ENCODE measurements at regions not wholly inside any gene's neighbourhood (a gene's known extent, or its start where the extent isn't known, plus 50 kb on each side); places are given as distances from the start of the nearest gene placed in this dataset.

DNA sequence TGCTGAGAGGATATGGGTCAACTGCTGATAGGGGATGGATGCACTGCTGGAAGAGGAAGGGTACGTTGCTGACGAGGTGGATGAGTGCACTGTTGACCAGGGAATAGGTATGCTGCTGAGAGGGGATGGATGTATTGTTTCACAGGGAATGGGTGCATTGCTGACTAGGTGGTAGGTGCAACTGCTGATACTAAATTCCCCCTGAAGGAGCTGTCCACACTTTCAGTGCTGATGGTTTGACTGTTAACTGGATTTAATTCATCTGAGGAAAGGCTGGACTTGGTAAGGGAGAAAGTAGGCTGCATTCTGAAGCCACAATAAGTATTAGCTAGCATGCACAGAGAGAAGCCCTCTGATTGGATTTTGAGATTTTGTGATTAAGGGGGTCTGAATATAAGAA is 1196.8 kb upstream of the PHF14 start:
- Histone ChIP-seq H3K4me3 (replicated peaks in 1 of 3; ENCODE audit: low read depth in 2 of 3, low read length in 3 of 3) (no peak overlapping the region), H3K36me3 (replicated peaks in 1 of 2; ENCODE audit: control insufficient read depth in 1 of 2, insufficient read depth in 2 of 2, low read length in 2 of 2) (no peaks in the 10 kb centered on the region), H3K4me2 (replicated peaks; ENCODE audit: extremely low read depth, low read length, poor library complexity, severe bottlenecking) (no peak overlapping the region), H3K27ac (ENCODE audit: low read depth in 1 of 2, low read length in 2 of 2) (no peak overlapping the region), H2AFZ (ENCODE audit: insufficient read depth, low read depth, low read length, poor library complexity, severe bottlenecking) (no peak overlapping the region), H3K9ac (ENCODE audit: insufficient read depth, low read length, poor library complexity, severe bottlenecking) (no peak overlapping the region), H4K20me1 (ENCODE audit: insufficient read depth, low read length) (no peaks in the 10 kb centered on the region), H3K79me2 (ENCODE audit: insufficient read depth, low read length) (no peaks in the 10 kb centered on the region), H3K27me3 (ENCODE audit: control insufficient read depth in 2 of 2, insufficient read depth in 2 of 2, low read length in 2 of 2) (no peaks in the 10 kb centered on the region), H3K4me1 (ENCODE audit: control insufficient read depth in 1 of 2, insufficient read depth in 2 of 2, low read length in 2 of 2) (no peaks in the 10 kb centered on the region), H3K9me3 (replicated peaks in 1 of 2; ENCODE audit: control insufficient read depth in 1 of 2, insufficient read depth in 1 of 2, low read length in 2 of 2) (peaks cover 21 to 48% of the 10 kb centered on the region in 2 donors)
- no peak overlapping the region for H3K27ac Mint-ChIP-seq
- DNase-seq, result no peak
- no peaks in the 10 kb centered on the region for H3K27me3 Mint-ChIP-seq (ENCODE audit: low read depth in 3 of 3)
- peaks cover 8 to 21% (median 15%) of the 10 kb centered on the region in 7 donors for H3K9me3 Mint-ChIP-seq
- no peaks in the 10 kb centered on the region for H3K4me1 Mint-ChIP-seq
- H3K4me3 Mint-ChIP-seq, result no peak overlapping the region
- no peaks in the 10 kb centered on the region for H3K36me3 Mint-ChIP-seq
- intact Hi-C loops (cut with micrococcal nuclease), result no loop called here
- TF ChIP-seq, protein P1, sequence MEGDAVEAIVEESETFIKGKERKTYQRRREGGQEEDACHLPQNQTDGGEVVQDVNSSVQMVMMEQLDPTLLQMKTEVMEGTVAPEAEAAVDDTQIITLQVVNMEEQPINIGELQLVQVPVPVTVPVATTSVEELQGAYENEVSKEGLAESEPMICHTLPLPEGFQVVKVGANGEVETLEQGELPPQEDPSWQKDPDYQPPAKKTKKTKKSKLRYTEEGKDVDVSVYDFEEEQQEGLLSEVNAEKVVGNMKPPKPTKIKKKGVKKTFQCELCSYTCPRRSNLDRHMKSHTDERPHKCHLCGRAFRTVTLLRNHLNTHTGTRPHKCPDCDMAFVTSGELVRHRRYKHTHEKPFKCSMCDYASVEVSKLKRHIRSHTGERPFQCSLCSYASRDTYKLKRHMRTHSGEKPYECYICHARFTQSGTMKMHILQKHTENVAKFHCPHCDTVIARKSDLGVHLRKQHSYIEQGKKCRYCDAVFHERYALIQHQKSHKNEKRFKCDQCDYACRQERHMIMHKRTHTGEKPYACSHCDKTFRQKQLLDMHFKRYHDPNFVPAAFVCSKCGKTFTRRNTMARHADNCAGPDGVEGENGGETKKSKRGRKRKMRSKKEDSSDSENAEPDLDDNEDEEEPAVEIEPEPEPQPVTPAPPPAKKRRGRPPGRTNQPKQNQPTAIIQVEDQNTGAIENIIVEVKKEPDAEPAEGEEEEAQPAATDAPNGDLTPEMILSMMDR (IDR thresholded peaks at IDR 0.05), result no peak
- 91% methylated on average over 2 of the region's 2 CpGs for WGBS (ENCODE audit: insufficient coverage)

DNA sequence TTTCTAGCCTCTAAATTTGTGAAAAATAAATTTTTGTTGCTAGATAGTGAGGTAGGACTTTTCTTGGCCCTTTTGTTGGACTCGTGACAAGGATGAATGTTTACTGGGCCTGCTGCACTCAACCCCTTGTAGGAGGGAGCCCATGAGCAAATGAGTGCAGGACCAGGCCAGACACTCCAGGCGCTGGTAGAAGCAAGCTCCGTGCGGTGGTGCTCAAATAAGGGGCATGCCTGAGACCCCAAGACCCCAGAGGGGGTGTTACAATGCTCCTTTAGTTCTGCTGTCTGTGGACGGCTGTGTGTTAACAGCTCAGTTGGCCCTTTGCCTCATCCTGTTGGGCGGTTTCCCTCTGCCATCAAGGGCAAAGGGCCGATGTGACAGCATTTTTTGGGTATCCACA is 1195.3 kb upstream of the PHF14 start:
- H3K9me3 ChIP-seq (replicated peaks in 1 of 2; ENCODE audit: control insufficient read depth in 1 of 2, insufficient read depth in 1 of 2, low read length in 2 of 2), result peaks cover 21 to 41% of the 10 kb centered on the region in 2 donors
- H4K20me1 ChIP-seq (ENCODE audit: insufficient read depth, low read length), result no peaks in the 10 kb centered on the region
- H3K9me3 Mint-ChIP-seq, result peaks cover 6 to 21% (median 11%) of the 10 kb centered on the region in 7 donors
- H3K36me3 ChIP-seq (replicated peaks in 1 of 2; ENCODE audit: control insufficient read depth in 1 of 2, insufficient read depth in 2 of 2, low read length in 2 of 2), result no peaks in the 10 kb centered on the region
- 94% methylated on average over 7 of the region's 7 CpGs for WGBS (ENCODE audit: insufficient coverage)
- TF ChIP-seq, protein P1 (IDR thresholded peaks at IDR 0.05), result no peak
- no peak overlapping the region for H3K9ac ChIP-seq (ENCODE audit: insufficient read depth, low read length, poor library complexity, severe bottlenecking)
- no peak overlapping the region for H3K4me2 ChIP-seq (replicated peaks; ENCODE audit: extremely low read depth, low read length, poor library complexity, severe bottlenecking)
- H3K36me3 Mint-ChIP-seq, result no peaks in the 10 kb centered on the region
- H3K4me3 Mint-ChIP-seq, result no peak overlapping the region
- no peaks in the 10 kb centered on the region for H3K79me2 ChIP-seq (ENCODE audit: insufficient read depth, low read length)
- H3K4me3 ChIP-seq (replicated peaks in 1 of 3; ENCODE audit: low read depth in 2 of 3, low read length in 3 of 3), result no peak overlapping the region
- no peak overlapping the region for H3K27ac ChIP-seq (ENCODE audit: low read depth in 1 of 2, low read length in 2 of 2)
- H3K27ac Mint-ChIP-seq, result no peak overlapping the region
- intact Hi-C loops (cut with micrococcal nuclease), result no loop called here
- no peaks in the 10 kb centered on the region for H3K27me3 Mint-ChIP-seq (ENCODE audit: low read depth in 3 of 3)
- H2AFZ ChIP-seq (ENCODE audit: insufficient read depth, low read depth, low read length, poor library complexity, severe bottlenecking), result no peak overlapping the region
- no peak for DNase-seq
- H3K27me3 ChIP-seq (ENCODE audit: control insufficient read depth in 2 of 2, insufficient read depth in 2 of 2, low read length in 2 of 2), result no peaks in the 10 kb centered on the region
- no peaks in the 10 kb centered on the region for H3K4me1 ChIP-seq (ENCODE audit: control insufficient read depth in 1 of 2, insufficient read depth in 2 of 2, low read length in 2 of 2)
- H3K4me1 Mint-ChIP-seq, result no peaks in the 10 kb centered on the region
